ENCODE measurements at regions not wholly inside any gene's neighbourhood (a gene's known extent, or its start where the extent isn't known, plus 50 kb on each side); places are given as distances from the start of the nearest gene placed in this dataset.
A peak's percentile ranks its signal among the peaks of the same experiment; 100 is the strongest.

DNA sequence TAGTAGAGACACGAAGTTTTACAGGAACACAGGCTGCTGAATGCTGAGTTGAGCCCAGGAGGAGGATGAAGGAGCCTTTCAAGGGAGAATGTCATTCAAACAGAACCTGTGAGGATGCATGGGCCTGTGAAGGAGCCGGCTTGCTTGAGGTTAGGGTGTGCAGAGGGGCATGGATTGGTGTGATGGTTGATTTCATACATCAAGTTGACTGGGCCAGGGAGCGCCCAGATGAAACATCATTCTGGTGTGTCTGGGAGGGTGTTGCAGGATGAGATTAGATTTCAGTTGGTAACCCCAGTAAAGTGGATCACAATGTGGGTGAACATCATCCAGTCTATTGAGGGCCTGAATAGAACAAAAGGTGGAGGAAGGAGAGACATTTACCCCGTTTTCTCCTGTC lies 243.6 kb downstream of the EDEM1 start:
- DNase-seq, result peak; percentile 31

DNA sequence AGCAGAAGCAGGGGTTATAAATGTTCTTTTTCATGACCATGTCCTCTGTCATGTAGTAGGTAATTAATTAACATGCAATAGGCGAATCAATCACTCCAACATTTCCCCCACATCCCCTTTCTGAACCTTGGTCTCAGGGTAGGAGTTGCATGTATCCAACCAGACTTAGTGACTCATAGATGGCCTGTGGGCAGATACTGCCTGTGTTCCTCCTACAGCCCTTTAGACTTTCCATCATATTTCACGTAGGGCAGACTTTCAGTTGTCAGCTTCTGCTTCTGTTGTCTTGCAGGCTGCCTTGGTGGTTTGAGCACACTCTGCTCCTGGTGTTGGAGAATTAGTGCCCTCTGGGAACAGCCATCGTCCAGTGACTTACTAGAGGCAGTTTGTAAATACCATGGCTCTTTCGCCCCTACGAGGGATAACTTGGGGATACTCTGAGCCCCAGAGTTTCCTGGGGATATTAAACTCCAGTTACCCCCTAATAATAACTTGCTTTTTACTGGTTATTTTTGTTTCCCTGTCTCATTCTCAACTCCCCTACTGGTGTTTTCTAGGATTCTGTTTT lies 244.4 kb downstream of the EDEM1 start:
- DNase-seq, result peak; percentile 62

DNA sequence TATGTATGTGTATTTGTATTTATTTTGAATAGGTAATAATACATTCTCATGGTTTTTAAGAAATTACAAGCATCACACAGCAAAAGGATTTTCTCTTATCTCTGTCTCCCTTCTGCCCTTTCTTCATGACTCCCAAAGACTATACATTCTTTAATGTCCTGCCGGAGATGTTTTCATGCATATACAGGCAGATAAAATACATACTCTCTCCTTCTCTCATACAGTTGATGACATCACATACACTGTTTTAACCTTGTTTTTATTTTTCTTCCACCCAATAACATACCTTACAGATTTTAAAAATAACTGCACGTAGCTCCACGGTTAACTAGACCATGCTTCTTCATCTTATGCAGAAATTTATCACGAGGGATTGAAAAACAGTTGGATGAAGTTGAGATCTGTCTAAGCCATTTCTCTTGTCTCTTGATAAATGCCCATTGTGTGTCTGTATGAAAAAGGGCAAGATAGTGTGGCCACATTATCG lies 249.8 kb downstream of the EDEM1 start:
- peak; percentile 47 for DNase-seq

GRCh38 chr3:5437783-5438323 lies 250.3 kb downstream of the EDEM1 start:
- DNase-seq, result peak; percentile 52

GRCh38 chr3:5441401-5441800 lies 253.9 kb downstream of the EDEM1 start:
- DNase-seq, result no peak

GRCh38 chr3:5442106-5442785 lies 254.7 kb downstream of the EDEM1 start:
- peak; percentile 75 for DNase-seq

DNA sequence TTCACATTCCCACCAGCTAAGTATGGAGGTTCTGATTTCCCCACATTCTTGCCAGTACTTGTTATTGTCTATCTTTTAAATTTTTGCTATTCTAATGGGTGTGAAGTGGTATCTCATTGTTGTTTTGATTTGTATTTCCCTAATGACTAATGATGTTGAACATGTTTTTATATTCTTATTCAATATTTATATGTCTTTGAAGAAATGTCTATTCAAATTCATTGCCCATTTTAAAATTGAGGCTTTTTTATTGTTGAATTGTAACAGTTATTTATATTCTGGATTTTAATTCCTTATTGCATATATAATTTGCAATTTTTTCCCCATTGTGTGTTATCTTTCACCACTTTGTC lies 255.3 kb downstream of the EDEM1 start:
- no peak for DNase-seq

DNA sequence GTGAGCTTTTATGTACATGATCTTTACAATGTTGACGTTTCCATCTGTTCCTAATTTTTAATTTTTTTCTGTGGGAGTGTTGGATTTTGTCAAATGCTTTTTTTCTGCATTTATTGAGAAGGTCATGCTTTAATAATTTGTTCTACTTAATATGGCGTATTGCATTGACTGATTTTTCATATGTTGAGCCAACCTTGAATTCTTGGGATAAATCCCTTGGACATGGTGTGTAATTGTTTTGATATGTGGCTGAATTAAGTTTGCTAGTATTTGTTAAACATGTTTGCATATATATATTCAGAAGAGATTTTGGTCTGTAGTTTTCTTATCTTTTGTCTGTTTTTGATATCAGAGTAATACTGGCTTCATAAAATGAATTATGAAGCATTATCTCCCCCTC lies 256.7 kb downstream of the EDEM1 start:
- DNase-seq, result no peak

DNA sequence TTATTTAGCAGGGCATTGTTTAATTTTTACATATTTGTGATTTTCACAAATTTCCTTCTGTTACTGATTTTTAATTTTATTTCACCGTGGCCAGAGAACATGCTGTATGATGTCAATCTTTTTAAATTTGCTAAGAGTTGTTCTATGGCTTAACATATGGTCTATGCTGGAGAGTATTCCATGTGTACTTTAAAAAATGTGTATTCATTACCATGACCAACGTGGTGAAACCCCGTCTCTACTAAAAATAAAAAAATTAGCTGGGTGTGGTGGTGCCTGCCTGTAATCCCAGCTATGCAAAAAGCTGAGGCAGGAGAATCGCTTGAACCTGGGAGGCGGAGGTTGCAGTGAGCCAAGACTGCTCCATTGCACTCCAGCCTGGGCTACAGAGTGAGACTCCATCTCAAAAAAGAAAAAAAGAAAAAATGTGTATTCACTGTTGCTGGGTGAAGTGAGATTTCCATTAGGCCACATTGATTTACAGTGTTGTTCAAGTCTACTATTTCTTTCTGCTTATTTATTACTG lies 258.2 kb downstream of the EDEM1 start:
- no peak for DNase-seq

DNA sequence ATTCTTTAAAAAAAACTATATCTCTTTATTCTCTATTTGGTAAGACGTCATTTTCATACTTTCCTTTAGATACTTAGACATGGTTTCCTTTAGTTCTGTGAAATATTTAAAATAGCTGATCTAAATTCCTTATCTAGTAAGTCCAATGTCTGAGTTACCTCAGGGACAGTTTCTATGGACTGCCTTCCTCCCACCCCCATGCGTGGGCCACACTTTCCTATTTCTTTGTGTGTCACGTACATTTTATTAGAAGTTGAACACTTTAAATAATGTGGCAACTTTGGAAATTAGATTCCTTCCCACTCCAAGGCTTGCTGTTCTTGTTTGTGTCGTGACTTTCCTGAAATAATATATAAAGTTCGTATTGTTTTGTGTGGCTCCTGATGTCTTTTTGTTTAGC lies 260.7 kb downstream of the EDEM1 start:
- no peak for DNase-seq

GRCh38 chr3:5448816-5449215 lies 261.3 kb downstream of the EDEM1 start:
- DNase-seq, result no peak

GRCh38 chr3:5456199-5456598 lies 268.7 kb downstream of the EDEM1 start:
- no peak for DNase-seq

GRCh38 chr3:5458526-5458925 lies 271.0 kb downstream of the EDEM1 start:
- no peak for DNase-seq

DNA sequence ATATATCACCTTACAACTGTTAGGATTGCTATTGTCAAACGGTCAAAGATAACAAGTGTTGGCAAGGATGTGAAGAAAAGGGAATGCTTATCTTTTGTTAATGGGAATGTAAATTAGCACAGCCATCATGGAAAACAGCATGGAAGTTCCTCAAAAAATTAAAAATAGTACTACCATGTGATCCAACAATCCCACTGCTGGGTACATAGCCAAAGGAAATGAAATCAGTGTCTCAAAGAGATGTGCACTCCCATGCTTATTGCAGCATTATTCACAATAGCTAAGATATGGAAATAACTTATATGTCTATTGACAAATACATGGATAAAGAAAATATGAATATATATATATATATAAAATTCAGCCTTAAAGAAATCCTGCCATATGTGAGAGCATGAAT lies 274.6 kb downstream of the EDEM1 start:
- no peak for DNase-seq

GRCh38 chr3:5463991-5464390 lies 276.5 kb downstream of the EDEM1 start:
- DNase-seq, result peak; percentile 65

- DNase-seq, result peak; percentile 46
These were observed 277.1 kb downstream of the EDEM1 start for GRCh38 chr3:5464649-5465048.

- peak; percentile 18 for DNase-seq
These were observed 277.7 kb downstream of the EDEM1 start for GRCh38 chr3:5465183-5465582.

GRCh38 chr3:5466065-5466464 lies 278.6 kb downstream of the EDEM1 start:
- peak; percentile 18 for DNase-seq

- peak; percentile 7 for DNase-seq
These were observed 279.2 kb downstream of the EDEM1 start for GRCh38 chr3:5466717-5467116.

GRCh38 chr3:5473471-5473870 lies 286.0 kb downstream of the EDEM1 start:
- no peak for DNase-seq

DNA sequence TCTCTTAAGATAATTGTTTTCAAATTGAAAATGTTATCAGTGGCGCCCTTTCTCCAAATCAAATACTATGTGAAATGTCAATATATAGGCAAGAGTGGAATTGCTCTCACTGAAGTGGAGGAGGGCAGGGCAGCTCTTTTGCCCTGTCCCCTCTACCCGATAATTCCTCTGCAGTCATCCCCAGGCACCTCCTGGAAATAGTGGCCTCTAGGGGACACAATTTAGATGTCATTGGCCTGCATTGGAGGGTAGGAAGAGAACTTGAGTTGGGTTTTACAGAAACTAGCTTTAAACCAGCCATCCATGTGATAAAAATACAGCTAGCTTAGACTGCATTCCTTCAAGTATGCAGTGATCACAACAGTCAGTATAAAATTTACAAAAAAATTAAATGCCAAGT lies 288.9 kb downstream of the EDEM1 start:
- DNase-seq, result no peak

DNA sequence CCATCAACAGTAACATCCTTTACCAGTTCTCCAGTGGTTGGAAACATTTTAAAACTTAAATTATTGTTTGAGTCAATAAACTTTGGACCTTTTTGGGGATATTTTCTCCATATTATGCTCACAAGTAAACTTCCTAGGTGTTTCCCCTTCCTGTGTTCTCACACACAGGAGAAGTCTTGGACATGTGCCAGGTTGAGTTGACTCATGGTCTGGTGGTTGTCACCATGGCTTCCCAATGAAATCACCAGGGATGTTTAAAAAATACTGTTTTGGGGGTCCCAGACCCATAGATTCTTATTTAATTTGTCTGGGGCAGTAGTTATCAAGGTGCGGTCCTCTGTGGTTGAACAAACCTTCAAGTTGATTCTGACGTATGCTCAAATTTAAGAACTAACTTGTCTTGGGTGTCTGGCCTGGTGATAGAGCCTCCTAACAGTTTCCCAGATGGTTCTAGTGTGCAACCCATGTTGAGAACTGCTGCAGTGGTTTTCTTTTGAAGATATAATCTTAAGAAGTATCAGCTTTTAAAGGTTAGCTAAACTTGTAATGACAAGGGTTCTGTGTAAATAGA lies 291.8 kb downstream of the EDEM1 start:
- DNase-seq, result peak; percentile 46

- no peak for DNase-seq
These were observed 292.7 kb downstream of the EDEM1 start for GRCh38 chr3:5480190-5480589.

GRCh38 chr3:5485427-5485826 lies 297.9 kb downstream of the EDEM1 start:
- DNase-seq, result no peak
